GM12892 (cell line): ENCODE measurements at regions not wholly inside any gene's neighbourhood (a gene's known extent, or its start where the extent isn't known, plus 50 kb on each side); places are given as distances from the start of the nearest gene placed in this dataset.

Experiments
- POLR2A ChIP-seq: IDR thresholded peaks from 2 replicates; pipeline ENCODE4 v1.6.1; 2011; ENCODE audit warnings: low read depth, low read length, control low read depth
- POLR2AphosphoS5 ChIP-seq: IDR thresholded peaks from 2 replicates; pipeline ENCODE4 v1.6.1; 2011; ENCODE audit warnings: low read depth, low read length, control low read depth

DNA sequence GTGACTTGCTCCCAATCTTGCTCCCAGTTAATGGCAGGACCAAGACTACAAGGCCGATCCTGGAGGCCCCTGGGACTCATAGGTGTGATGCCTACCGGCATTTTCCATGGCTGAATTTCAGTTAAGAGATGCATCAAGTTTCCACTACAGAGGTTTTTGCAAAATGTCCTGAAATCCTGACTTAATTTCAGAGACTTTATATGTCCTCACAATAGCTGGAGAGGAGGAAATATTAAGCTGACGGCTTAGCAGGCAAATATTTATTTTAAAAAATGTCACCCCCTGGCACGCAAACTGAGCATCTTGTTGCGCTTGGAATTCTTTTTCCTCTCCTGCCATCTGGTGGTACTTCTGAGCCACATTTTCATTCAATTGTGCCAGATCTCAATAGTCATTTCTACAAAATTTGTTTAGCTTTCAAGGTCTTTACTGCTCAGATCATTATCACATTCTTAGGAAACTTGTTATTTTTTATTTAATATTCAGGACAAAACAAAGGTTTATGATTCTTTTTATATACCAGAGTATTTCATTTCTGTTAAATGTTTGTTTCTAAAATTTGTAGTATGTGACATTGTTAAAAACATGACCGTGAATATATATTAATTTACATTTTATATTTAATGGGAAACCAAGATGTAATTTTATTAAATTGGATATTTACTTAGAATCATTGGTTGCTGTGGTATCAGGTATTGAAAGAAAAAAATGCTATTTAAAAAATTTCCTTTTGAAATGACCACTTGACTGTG, 189.2 kb upstream of the THRB start:
- TF ChIP-seq POLR2AphosphoS5 = no peak
- no peak for TF ChIP-seq POLR2A
